ENCODE measurements at regions not wholly inside any gene's neighbourhood (a gene's known extent, or its start where the extent isn't known, plus 50 kb on each side); places are given as distances from the start of the nearest gene placed in this dataset.

- no peak for ATAC-seq
- TF ChIP-seq CTCF (IDR thresholded peaks at IDR 0.05): no peak
- no peaks in the 10 kb centered on the region for H3K4me1 ChIP-seq (ENCODE audit: low read depth)
- H3K4me3 ChIP-seq: no peak overlapping the region
- intact Hi-C loops (cut with DNase I, micrococcal nuclease): no loop called here
- peaks cover 36% of the 10 kb centered on the region for H3K9me3 ChIP-seq
- H3K36me3 ChIP-seq (ENCODE audit: low read depth): no peaks in the 10 kb centered on the region
- no peak for DNase-seq
These were observed 164.5 kb upstream of the MYT1L start for GRCh38 chr2:2495606-2496005.

- ATAC-seq: no peak
- no peaks in the 10 kb centered on the region for H3K4me1 ChIP-seq (ENCODE audit: low read depth)
- H3K9me3 ChIP-seq: peaks cover 29% of the 10 kb centered on the region
- no peak for TF ChIP-seq CTCF (IDR thresholded peaks at IDR 0.05)
- no peaks in the 10 kb centered on the region for H3K36me3 ChIP-seq (ENCODE audit: low read depth)
- no peak overlapping the region for H3K4me3 ChIP-seq
- intact Hi-C loops (cut with DNase I, micrococcal nuclease): no loop called here
- DNase-seq: no peak
These were observed 162.4 kb upstream of the MYT1L start for GRCh38 chr2:2493496-2493895.

DNA sequence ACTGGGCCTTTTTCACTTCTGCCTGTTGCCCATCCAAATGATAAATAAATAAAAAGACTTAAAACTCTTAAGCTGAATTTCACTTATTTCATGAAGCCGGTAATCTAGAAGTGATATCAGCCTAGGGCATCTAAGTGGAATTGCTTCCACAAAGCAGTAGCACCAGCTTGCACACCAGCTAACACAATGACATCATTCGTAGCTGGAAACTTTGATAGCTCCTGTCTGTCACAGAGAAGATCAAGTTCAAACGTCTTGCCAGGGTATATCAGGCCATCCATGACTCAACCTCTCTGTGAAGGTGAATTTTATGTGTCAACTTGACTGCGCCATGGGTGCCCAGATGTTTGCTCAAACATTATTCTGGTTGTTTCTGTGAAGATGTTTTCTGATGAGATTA is 161.7 kb upstream of the MYT1L start:
- Histone ChIP-seq H3K36me3 (ENCODE audit: low read depth) (no peaks in the 10 kb centered on the region), H3K4me1 (ENCODE audit: low read depth) (no peaks in the 10 kb centered on the region)
- intact Hi-C loops (cut with DNase I, micrococcal nuclease): no loop called here

DNA sequence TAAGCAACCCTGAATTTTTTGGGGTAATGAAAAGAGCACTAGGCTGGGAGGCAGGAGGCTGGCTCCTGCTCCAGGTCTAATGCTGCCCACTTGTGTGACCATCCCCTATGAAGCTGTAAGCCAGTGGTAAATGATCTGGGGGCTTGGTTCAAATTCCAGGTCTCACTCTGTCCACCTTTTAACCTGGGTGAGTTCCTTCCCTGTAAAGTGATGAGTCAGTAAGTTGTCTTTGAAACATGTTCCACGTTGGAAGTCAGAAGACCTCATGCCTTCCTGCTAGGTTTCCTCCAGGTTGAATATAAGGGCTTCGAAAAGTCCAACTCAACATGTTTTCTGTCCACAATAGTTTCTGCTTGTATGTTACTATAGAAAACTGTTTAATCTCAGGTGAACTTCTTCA is 160.9 kb upstream of the MYT1L start:
- H3K9me3 ChIP-seq: peaks cover 24% of the 10 kb centered on the region
- intact Hi-C loops (cut with DNase I, micrococcal nuclease): no loop called here
- no peaks in the 10 kb centered on the region for H3K36me3 ChIP-seq (ENCODE audit: low read depth)

More for the DNA sequence above, 161.7 kb upstream of the MYT1L start:
- no peak for TF ChIP-seq CTCF (IDR thresholded peaks at IDR 0.05)
- DNase-seq: no peak
- Histone ChIP-seq H3K9me3 (peaks cover 24% of the 10 kb centered on the region), H3K4me3 (no peak overlapping the region)
- ATAC-seq: no peak

GRCh38 chr2:2484301-2484700 is 153.2 kb upstream of the MYT1L start:
- H3K36me3 ChIP-seq (ENCODE audit: low read depth): no peaks in the 10 kb centered on the region
- H3K4me3 ChIP-seq: no peak overlapping the region
- ATAC-seq: no peak
- intact Hi-C loops (cut with DNase I, micrococcal nuclease): no loop called here
- TF ChIP-seq CTCF (IDR thresholded peaks at IDR 0.05): no peak
- peaks cover 23% of the 10 kb centered on the region for H3K9me3 ChIP-seq
- H3K4me1 ChIP-seq (ENCODE audit: low read depth): no peaks in the 10 kb centered on the region
- DNase-seq: no peak

More for the DNA sequence above, 160.9 kb upstream of the MYT1L start:
- DNase-seq (no peak), ATAC-seq (no peak)
- H3K4me1 ChIP-seq (ENCODE audit: low read depth): no peaks in the 10 kb centered on the region
- no peak overlapping the region for H3K4me3 ChIP-seq
- no peak for TF ChIP-seq CTCF (IDR thresholded peaks at IDR 0.05)

GRCh38 chr2:2482851-2483250 is 151.8 kb upstream of the MYT1L start:
- no peaks in the 10 kb centered on the region for H3K4me1 ChIP-seq (ENCODE audit: low read depth)
- DNase-seq (no peak), ATAC-seq (no peak)
- no peak for TF ChIP-seq CTCF (IDR thresholded peaks at IDR 0.05)
- H3K36me3 ChIP-seq (ENCODE audit: low read depth): no peaks in the 10 kb centered on the region
- no peak overlapping the region for H3K4me3 ChIP-seq
- H3K9me3 ChIP-seq: peaks cover 26% of the 10 kb centered on the region
- intact Hi-C loops (cut with DNase I, micrococcal nuclease): no loop called here

All from mucosa of descending colon (tissue), 3 donors.